DMS53 treated with DMSO at 0.1 percent for 48 hours (cell line): ENCODE measurements at regions not wholly inside any gene's neighbourhood (a gene's known extent, or its start where the extent isn't known, plus 50 kb on each side); places are given as distances from the start of the nearest gene placed in this dataset.
A peak's percentile ranks its signal among the peaks of the same experiment; 100 is the strongest.
"Not testable (repeated sequence)": the region's sequence is repeated elsewhere in the genome, so short reads cannot be mapped to it uniquely, and the experiment has no call there.

Experiments
- DNase-seq: peaks from one replicate; lab custom pipeline; 2025; ENCODE audit not compliant: unreplicated experiment; lab: John Stamatoyannopoulos, UW

- no peak for DNase-seq
These were observed 867.1 kb upstream of the GBE1 start for GRCh38 chr3:82628385-82629014.

DNA sequence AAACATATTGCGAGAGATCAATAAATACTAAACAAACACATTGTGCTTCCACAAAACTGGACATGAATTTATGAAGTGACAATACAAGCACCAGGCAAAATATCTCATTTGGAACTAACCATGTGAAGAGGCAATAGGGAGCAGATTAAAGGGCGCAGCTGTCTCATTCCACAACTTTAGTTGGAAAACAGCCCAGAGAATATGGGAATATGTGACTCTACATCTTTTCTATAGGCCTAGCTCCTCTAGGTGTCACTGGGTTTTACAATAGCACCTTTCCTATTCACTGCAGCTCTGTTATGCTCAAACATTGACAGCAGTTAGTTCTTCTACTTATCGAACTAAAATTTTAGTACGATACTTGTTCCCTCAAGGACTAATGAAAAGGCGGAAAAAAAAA is 866.3 kb upstream of the GBE1 start:
- DNase-seq: no peak

DNA sequence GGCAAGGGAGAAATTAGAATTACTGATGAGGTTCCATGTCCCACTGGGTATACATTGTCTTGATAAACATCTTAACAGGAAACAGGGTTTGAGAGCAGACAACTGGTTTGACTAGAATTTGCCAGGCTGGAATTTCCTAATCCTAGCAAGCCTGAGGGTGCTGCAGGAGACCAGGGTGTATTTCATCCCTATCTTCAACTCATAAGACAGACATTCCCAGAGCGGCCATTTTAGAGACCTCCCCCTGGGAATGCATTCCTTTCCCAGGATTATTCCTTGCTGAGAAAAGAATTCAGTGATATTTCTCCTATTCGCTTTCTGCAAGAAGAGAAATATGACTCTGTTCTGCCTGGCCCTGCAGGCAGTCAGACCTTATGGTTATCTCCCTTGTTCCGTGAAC is 859.3 kb upstream of the GBE1 start:
- not testable (repeated sequence) for DNase-seq

- DNase-seq: no peak
These were observed 857.1 kb upstream of the GBE1 start for GRCh38 chr3:82618594-82618993.

DNA sequence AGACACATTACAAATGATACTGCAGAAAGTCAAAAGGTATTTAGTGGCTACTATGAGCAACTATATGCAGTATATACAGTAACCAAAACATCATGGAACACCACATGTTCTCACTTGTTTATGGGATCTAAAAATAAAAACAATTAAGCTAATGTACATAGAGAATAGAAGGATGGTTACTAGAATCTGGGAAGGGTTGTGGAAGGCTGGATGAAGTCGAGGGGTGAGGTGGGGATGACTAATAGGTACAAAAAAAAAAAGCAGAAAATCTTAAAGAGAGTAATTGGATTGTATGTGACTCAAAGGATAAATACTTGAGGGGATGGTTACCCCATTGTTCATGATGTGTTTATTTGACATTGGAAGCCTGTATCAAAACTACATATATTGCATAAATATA is 848.8 kb upstream of the GBE1 start:
- no peak for DNase-seq

- no peak for DNase-seq
These were observed 845.9 kb upstream of the GBE1 start for GRCh38 chr3:82607391-82607790.

- no peak for DNase-seq
These were observed 835.4 kb upstream of the GBE1 start for GRCh38 chr3:82596805-82597204.

DNA sequence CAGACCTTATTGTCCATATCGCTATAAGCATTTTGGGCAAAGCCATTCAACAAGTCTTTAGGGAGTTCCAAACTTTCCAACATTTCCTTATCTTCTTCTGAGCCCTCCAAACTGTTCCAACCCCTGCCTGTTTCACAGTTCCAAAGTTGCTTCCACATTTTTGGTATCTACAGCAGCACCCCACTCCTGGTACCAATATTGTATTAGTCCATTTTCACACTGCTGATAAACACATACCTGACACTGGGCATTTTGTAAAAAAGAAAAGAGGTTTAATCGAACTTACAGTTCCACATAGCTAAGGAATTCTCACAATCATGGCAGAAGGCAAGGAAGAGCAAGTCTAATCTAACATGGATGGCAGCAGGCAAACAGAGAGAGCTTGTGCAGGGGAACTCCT is 834.1 kb upstream of the GBE1 start:
- no peak for DNase-seq

DNA sequence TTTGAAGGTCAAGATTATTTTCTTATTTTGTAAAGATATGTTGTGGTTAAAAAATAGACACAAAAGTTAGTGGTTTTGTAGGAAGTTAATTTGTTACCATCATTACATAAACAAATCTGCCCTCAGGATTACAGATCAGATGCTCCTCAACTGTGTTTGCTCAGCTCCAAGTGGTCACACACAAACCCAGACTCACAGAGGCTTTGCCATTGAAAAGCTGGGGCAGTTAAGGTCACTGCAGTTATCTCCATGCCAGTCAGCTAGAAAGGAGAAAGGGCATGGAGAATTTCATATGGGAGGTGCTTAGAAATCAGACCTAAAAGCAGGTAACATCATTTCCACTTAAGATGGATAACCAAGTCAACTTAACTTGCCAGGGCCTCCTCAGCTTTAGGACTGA is 825.7 kb upstream of the GBE1 start:
- peak; percentile 24 for DNase-seq

DNA sequence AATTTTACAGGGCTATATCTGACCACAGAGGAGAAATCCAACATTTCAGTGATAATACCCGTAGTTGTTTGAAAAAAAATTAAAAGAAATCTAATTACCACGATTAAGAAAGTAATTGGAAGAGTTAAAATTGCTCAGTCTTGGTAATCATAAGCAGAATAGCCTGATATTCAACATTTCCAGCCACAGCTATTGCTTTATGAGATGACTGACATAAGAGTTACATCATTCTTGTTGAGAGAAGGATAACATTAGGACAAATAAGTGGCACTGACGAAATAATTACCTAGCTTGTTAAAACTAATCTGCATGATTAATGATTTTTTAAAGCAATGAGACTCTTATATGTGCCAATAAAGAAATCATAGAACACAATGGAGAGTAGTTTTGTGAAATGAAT is 825.0 kb upstream of the GBE1 start:
- no peak for DNase-seq

DNA sequence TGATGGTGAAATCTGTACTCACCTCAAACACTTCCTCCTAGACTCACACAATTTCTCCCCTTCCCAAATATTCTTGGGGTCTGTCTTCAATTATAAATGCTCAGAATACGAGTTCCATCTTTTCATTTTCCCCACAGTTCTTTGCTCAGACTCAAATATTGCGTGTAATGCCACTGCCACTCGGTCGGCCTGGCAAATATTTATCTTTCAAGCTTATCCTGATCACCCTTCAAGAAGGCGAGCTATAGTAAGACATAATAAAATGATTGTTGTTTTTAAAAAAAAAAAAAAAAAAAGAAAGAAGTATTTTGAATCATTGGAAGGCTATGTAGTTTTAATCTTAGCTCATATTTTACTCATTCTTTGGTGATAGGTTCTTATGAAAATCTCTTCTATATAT is 824.6 kb upstream of the GBE1 start:
- DNase-seq: not testable (repeated sequence)

- DNase-seq: not testable (repeated sequence)
These were observed 824.1 kb upstream of the GBE1 start for GRCh38 chr3:82585591-82585990.

DNA sequence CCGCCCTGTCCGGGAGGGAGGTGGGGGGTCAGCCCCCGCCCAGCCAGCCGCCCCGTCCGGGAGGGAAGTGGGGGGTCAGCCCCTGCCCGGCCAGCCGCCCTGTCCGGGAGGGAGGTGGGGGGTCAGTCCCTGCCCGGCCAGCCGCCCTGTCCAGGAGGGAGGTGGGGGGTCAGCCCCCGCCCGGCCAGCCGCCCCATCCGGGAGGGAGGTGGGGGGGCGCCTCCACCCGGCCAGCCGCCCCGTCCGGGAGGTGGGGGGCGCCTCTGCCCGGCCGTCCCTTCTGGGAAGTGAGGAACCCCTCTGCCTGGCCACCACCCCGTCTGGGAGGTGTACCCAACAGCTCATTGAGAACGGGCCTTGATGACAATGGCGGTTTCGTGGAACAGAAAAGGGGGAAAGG is 823.4 kb upstream of the GBE1 start:
- not testable (repeated sequence) for DNase-seq

- DNase-seq: not testable (repeated sequence)
These were observed 823.0 kb upstream of the GBE1 start for GRCh38 chr3:82584415-82584814.

- DNase-seq: no peak
These were observed 819.9 kb upstream of the GBE1 start for GRCh38 chr3:82581350-82581749.

DNA sequence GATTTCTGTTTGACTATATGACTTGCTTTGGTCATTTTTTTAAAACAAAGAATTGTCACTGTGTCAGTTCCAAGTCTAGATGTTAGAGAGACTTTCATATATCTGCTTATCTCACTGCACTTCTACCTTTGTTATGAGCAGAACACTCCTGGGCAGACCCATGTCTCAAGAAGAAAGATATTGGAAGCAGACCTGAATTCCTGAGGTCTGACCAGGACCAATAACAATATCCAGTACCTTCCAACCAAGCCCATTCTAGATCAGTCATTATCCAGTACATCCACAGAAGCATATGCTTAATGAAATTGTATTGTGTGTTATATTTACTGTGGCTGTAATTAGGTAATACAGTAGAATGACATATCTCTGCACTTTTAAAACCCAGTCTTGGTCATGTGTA is 811.3 kb upstream of the GBE1 start:
- no peak for DNase-seq

DNA sequence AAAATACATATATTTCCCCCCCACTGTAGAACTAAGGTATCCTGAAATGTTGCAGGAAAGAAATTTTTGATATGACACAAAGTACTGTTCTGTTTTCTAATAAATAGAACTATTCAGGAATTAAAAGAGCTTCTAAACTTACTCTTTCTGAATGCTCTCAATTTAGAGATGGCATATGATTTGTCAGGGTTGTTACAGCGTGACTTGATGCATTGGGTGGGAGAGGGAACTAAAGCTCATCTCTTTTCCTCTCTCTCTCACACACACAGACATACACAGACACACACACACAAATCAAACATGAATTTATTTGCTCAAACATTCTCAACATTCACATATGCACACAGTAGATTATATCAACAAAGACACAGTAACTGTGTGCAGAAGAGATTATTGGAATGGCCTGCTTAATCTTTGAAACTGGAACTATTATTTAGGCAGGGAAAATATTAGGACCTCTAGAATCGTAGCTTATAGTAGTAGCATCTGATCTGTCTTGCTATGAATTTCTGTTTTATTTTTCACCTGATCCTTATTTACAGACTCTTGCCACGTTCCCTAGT is 807.4 kb upstream of the GBE1 start:
- DNase-seq: no peak

GRCh38 chr3:82567029-82567600 is 805.7 kb upstream of the GBE1 start:
- DNase-seq: no peak

DNA sequence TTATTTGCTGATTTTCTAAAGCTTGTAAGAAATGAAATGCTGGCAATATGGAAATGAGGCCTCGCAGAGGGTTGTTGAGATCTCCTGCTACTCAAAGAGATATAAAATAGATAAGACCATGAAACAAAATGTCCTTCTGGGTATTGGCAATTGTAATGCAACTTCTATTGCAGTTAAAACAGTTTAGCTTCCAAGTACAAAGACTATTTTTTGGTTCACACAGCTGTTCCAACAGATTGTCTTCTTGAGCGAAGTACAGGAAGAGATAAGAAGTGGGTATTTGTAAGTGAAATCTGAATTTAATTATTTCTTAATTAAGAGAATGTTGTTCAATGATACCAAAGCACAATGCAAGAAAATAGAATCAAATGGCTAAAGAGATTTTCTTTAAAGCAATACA is 801.5 kb upstream of the GBE1 start:
- no peak for DNase-seq

GRCh38 chr3:82561784-82562183 is 800.3 kb upstream of the GBE1 start:
- DNase-seq: no peak

DNA sequence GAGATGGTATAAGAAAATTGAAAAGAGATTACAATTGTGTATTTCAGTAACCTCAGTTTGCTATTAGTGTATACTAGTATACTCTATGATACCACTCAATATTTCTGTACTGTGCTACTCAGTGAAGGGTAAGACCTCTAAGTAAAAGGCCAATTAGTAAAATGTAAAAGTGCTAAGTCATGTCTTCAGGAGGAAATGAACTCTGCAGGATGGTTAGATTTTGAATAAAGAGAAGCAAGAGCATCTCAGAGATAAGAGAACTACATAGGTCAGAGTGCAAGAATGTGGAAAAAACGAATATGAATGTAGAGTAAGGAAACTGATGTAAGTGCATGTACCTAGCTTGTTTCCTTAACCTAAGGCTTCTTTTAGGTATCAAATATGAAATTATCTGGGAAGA is 796.6 kb upstream of the GBE1 start:
- no peak for DNase-seq

- DNase-seq: no peak
These were observed 794.7 kb upstream of the GBE1 start for GRCh38 chr3:82556113-82556512.

DNA sequence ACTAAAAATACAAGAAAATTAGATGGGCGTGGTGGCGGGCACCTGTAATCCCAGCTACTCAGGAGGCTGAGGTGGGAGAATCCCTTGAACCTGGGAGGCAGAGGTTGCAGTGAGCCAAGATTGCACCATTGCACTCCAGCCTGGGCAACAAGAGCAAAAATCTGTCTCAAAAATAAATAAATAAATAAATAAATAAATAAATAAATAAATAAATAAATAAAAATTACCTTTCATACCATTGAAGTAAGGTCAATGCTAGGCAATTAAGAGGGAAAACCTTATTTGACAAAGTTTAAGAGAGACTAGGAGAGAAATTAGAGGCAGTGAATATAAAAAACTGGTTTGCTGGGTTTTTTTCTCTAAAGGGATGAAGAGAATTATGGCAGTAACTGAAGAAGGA is 781.1 kb upstream of the GBE1 start:
- DNase-seq: not testable (repeated sequence)
